HCT116 (cell line): ENCODE measurements at regions not wholly inside any gene's neighbourhood (a gene's known extent, or its start where the extent isn't known, plus 50 kb on each side); places are given as distances from the start of the nearest gene placed in this dataset.

ENCODE experiments used
- ATAC-seq: fragments of 200-7000 bp; cut with Tn5 transposase; 2 replicates; pipeline ENCODE4 v1.9.1; 2020; ENCODE audit warnings: mild to moderate bottlenecking, moderate library complexity
- BruUV-seq: library from RNA; stranded (reverse); fragments of 400-500 nt; replicated peaks from 2 replicates; lab custom pipeline; 2021; lab: Mats Ljungman, UMichigan
- CTCF ChIA-PET: fragments of 300-600 bp; sonication (Branson Sonifier 250); formaldehyde crosslinking; loops from one replicate; lab custom pipeline; 2021; ENCODE audit warnings: antibody characterized with exemption; lab: Charles Lee
- POLR2A ChIA-PET: fragments of 300-600, 350-600 bp; sonication (Branson Sonifier 250); formaldehyde crosslinking; loops from one replicate; lab custom pipeline; 2021; ENCODE audit warnings: antibody characterized with exemption; lab: Charles Lee
- RAD21 ChIA-PET, 2 experiments: fragments of 300-600 bp; sonication (Branson Sonifier 250); formaldehyde crosslinking; loops; one replicate each; lab custom pipeline; 2023; ENCODE audit warnings: low total read pairs in 2 of 2; ENCODE audit not compliant: uncharacterized antibody in 2 of 2, unreplicated experiment in 2 of 2, low non-redundant PET in 1 of 2; lab: Charles Lee
- DNase-seq: peaks from one replicate; pipeline ENCODE4 v3.0.0-alpha.2; 2010; ENCODE audit warnings: low read depth, low spot score
- H2AFZ ChIP-seq: fragments of 200-600 bp; shearing (Covaris generic), sonication (generic); 2 replicates; pipeline ENCODE4 v1.6.1; 2017; ENCODE audit warnings: low read depth, mixed run types, mixed read lengths, antibody characterized with exemption, low read length; ENCODE audit not compliant: poor library complexity, severe bottlenecking
- H3K27ac ChIP-seq: 2 replicates; pipeline ENCODE4 v1.5.1; 2012; ENCODE audit warnings: low read depth, low read length
- H3K27me3 ChIP-seq: fragments of 200-600 bp; sonication (generic); 2 replicates; pipeline ENCODE4 v1.6.1; 2016; ENCODE audit warnings: mixed run types, low read length, mixed read lengths; ENCODE audit not compliant: insufficient read depth
- H3K36me3 ChIP-seq, 2 experiments: fragments of 200-500 bp in 1 of 2; fragments of 200-600 bp in 1 of 2; sonication (Bioruptor generic) in 1 of 2; sonication (generic) in 1 of 2; 2 replicates each; pipeline versions ENCODE4 v1.5.1 to v1.6.1; 2014 to 2016; ENCODE audit warnings: low read length in 2 of 2, inconsistent platforms in 1 of 2, mixed read lengths in 1 of 2, mixed run types in 1 of 2; ENCODE audit not compliant: insufficient read depth in 2 of 2, control insufficient read depth in 1 of 2
- H3K4me1 ChIP-seq, 2 experiments: fragments of 200-600 bp in 1 of 2; sonication (generic) in 1 of 2; 2 replicates each; pipeline versions ENCODE4 v1.5.1 to v1.6.1; 2012 to 2017; ENCODE audit warnings: low read length in 2 of 2, inconsistent platforms in 1 of 2, mild to moderate bottlenecking in 1 of 2, mixed read lengths in 1 of 2, mixed run types in 1 of 2, moderate library complexity in 1 of 2; ENCODE audit not compliant: insufficient read depth in 2 of 2, control insufficient read depth in 1 of 2
- H3K4me2 ChIP-seq: fragments of 200-600 bp; sonication (generic); 2 replicates; pipeline ENCODE4 v1.6.1; 2017; ENCODE audit warnings: mixed run types, low read length, mixed read lengths
- H3K4me3 ChIP-seq, 2 experiments: fragments of 200-600 bp in 1 of 2; sonication (generic) in 1 of 2; replicated peaks in 1 of 2; 2 replicates each; pipeline ENCODE4 v1.5.1; 2011 to 2016; ENCODE audit warnings: low read length in 2 of 2, control low read depth in 1 of 2, low read depth in 1 of 2, mild to moderate bottlenecking in 1 of 2, mixed read lengths in 1 of 2, mixed run types in 1 of 2
- H3K79me2 ChIP-seq: fragments of 200-600 bp; sonication (generic); 2 replicates; pipeline ENCODE4 v1.6.1; 2017; ENCODE audit warnings: mild to moderate bottlenecking, mixed run types, low read length, moderate library complexity, mixed read lengths; ENCODE audit not compliant: insufficient read depth
- H3K9ac ChIP-seq: fragments of 200-600 bp; sonication (generic); 2 replicates; pipeline ENCODE4 v1.6.1; 2016; ENCODE audit warnings: low read length, mixed read lengths
- H3K9me2 ChIP-seq: fragments of 200-600 bp; sonication (generic), shearing (Covaris generic); 2 replicates; pipeline ENCODE4 v1.6.1; 2017; ENCODE audit warnings: mixed run types, mild to moderate bottlenecking, moderate library complexity; ENCODE audit not compliant: insufficient read depth
- H3K9me3 ChIP-seq, 2 experiments: fragments of 200-500 bp in 1 of 2; fragments of 200-600 bp in 1 of 2; sonication (Bioruptor generic) in 1 of 2; sonication (generic) in 1 of 2; 2 replicates each; pipeline ENCODE4 v1.6.1; 2014 to 2017; ENCODE audit warnings: low read length in 2 of 2, mixed read lengths in 2 of 2, inconsistent platforms in 1 of 2, low read depth in 1 of 2, mild to moderate bottlenecking in 1 of 2, mixed run types in 1 of 2, moderate library complexity in 1 of 2; ENCODE audit not compliant: control insufficient read depth in 1 of 2, insufficient read depth in 1 of 2
- H4K20me1 ChIP-seq: fragments of 200-600 bp; sonication (generic), shearing (Covaris generic); 2 replicates; pipeline ENCODE4 v1.6.1; 2017; ENCODE audit warnings: mixed run types, mild to moderate bottlenecking, moderate library complexity; ENCODE audit not compliant: insufficient read depth
- ATF3 ChIP-seq: IDR thresholded peaks from 2 replicates; pipeline ENCODE4 v1.6.1; 2012
- CBX3 ChIP-seq: IDR thresholded peaks from 2 replicates; pipeline ENCODE4 v1.6.1; 2012; ENCODE audit warnings: low read depth
- CEBPB ChIP-seq: IDR thresholded peaks from 2 replicates; pipeline ENCODE4 v1.6.1; 2012; ENCODE audit warnings: low read depth
- CTCF ChIP-seq, 3 experiments: fragments of 200-600 bp in 1 of 3; sonication (generic) in 1 of 3; IDR thresholded peaks in 2 of 3; conservative IDR thresholded peaks in 1 of 3; 2 replicates each; pipeline ENCODE4 v1.5.1; 2012 to 2017; ENCODE audit warnings: low read depth in 2 of 3, low read length in 2 of 3, antibody characterized with exemption in 1 of 3, borderline replicate concordance in 1 of 3, control low read depth in 1 of 3, mild to moderate bottlenecking in 1 of 3, mixed read lengths in 1 of 3, mixed run types in 1 of 3, moderate library complexity in 1 of 3; ENCODE audit not compliant: insufficient read depth in 1 of 3
- EGR1 ChIP-seq: IDR thresholded peaks from 2 replicates; pipeline ENCODE4 v1.6.1; 2012; ENCODE audit warnings: low read depth
- ELF1 ChIP-seq: IDR thresholded peaks from 2 replicates; pipeline ENCODE4 v1.6.1; 2012; ENCODE audit warnings: low read depth, borderline replicate concordance
- EZH2 ChIP-seq: fragments of 200-600 bp; sonication (generic); IDR thresholded peaks from 2 replicates; pipeline ENCODE4 v1.6.1; 2017; ENCODE audit warnings: antibody characterized with exemption, mixed run types
- EZH2phosphoT487 ChIP-seq: fragments of 200-600 bp; IDR thresholded peaks from 2 replicates; pipeline ENCODE4 v1.6.1; 2018; ENCODE audit warnings: antibody characterized with exemption, borderline replicate concordance
- FOSL1 ChIP-seq: IDR thresholded peaks from 2 replicates; pipeline ENCODE4 v1.6.1; 2012; ENCODE audit warnings: low read depth
- JUND ChIP-seq: IDR thresholded peaks from 2 replicates; pipeline ENCODE4 v1.6.1; 2012
- MAX ChIP-seq: IDR thresholded peaks from 2 replicates; pipeline ENCODE4 v1.6.1; 2012
- POLR2AphosphoS5 ChIP-seq: IDR thresholded peaks from 2 replicates; pipeline ENCODE4 v1.6.1; 2011; ENCODE audit warnings: mild to moderate bottlenecking, low read depth, low read length, moderate library complexity
- RAD21 ChIP-seq: IDR thresholded peaks from 2 replicates; pipeline ENCODE4 v1.6.1; 2012; ENCODE audit warnings: low read depth, mild to moderate bottlenecking
- TCF7L2 ChIP-seq: IDR thresholded peaks from 2 replicates; pipeline ENCODE4 v1.7.0; 2011; ENCODE audit warnings: borderline replicate concordance, inconsistent platforms; ENCODE audit not compliant: insufficient read depth, insufficient read length; ENCODE audit errors: extremely low read depth
- YY1 ChIP-seq: IDR thresholded peaks from 2 replicates; pipeline ENCODE4 v1.6.1; 2011; ENCODE audit warnings: low read length, low read depth, moderate library complexity, mild to moderate bottlenecking; ENCODE audit not compliant: insufficient replicate concordance; ENCODE audit errors: extremely low read depth
- ZFX ChIP-seq: fragments of 450-650 bp; IDR thresholded peaks from 2 replicates; pipeline ENCODE4 v1.6.1; 2017
- ZNF274 ChIP-seq: fragments of 200-500 bp; sonication (Bioruptor generic); IDR thresholded peaks from 2 replicates; pipeline ENCODE4 v1.6.1; 2014; ENCODE audit warnings: mild to moderate bottlenecking, low read depth, low read length, inconsistent platforms
- intact Hi-C: fragments of 100-400 bp; cut with micrococcal nuclease; formaldehyde crosslinking; loops from 2 replicates; pipeline ENCODE4 v1.10.0; 2022

GRCh38 chr5:110973510-110973909 is 98.0 kb upstream of the TSLP start:
- H3K9me3 ChIP-seq = no peaks in the 10 kb centered on the region
- no peak overlapping the region for H3K9ac ChIP-seq
- H3K4me3 ChIP-seq = no peak overlapping the region
- ATAC-seq (no peak), DNase-seq (no peak)
- H3K36me3 ChIP-seq = no peaks in the 10 kb centered on the region; a peak in 1 of 4 replicates
- ChIA-PET CTCF (no interaction called here), RAD21 (no interaction called here), POLR2A (no interaction called here)
- H3K27ac ChIP-seq = no peak overlapping the region
- intact Hi-C loops = no loop called here
- BruUV-seq = no TSS peak
- TF ChIP-seq ELF1 (no peak), CBX3 (no peak), MAX (no peak), CTCF (IDR thresholded peaks at IDR 0.05 in 2 of 3, conservative IDR thresholded peaks at IDR 0.05 in 1 of 3; ENCODE audit: borderline replicate concordance in 1 of 3, insufficient read depth in 1 of 3, low read depth in 2 of 3, low read length in 2 of 3) (no peak), EZH2 (no peak), RAD21 (no peak), EGR1 (no peak), ZNF274 (no peak)
- H3K9me2 ChIP-seq = no peaks in the 10 kb centered on the region
- H4K20me1 ChIP-seq = no peaks in the 10 kb centered on the region
- no peaks in the 10 kb centered on the region for H3K27me3 ChIP-seq
- H2AFZ ChIP-seq = no peak overlapping the region
- no peak overlapping the region for H3K4me2 ChIP-seq
- no peaks in the 10 kb centered on the region for H3K4me1 ChIP-seq
- no peaks in the 10 kb centered on the region for H3K79me2 ChIP-seq

GRCh38 chr5:110977915-110978314 is 93.6 kb upstream of the TSLP start:
- Histone ChIP-seq H3K36me3 (no peaks in the 10 kb centered on the region; a peak in 1 of 4 replicates), H3K4me3 (no peak overlapping the region), H3K9me3 (no peaks in the 10 kb centered on the region), H3K27ac (no peak overlapping the region), H2AFZ (no peak overlapping the region), H3K9me2 (no peaks in the 10 kb centered on the region), H3K9ac (no peak overlapping the region), H3K27me3 (no peaks in the 10 kb centered on the region), H4K20me1 (no peaks in the 10 kb centered on the region), H3K79me2 (no peaks in the 10 kb centered on the region), H3K4me2 (no peak overlapping the region), H3K4me1 (no peaks in the 10 kb centered on the region)
- POLR2A ChIA-PET = no interaction called here
- intact Hi-C loops = no loop called here
- ATAC-seq (no peak), DNase-seq (no peak)
- no TSS peak for BruUV-seq
- RAD21 ChIA-PET = no interaction called here
- CTCF ChIA-PET = no interaction called here
- no peak for TF ChIP-seq ELF1
- no peak for TF ChIP-seq FOSL1
- no peak for TF ChIP-seq TCF7L2
- TF ChIP-seq JUND = no peak
- no peak for TF ChIP-seq CEBPB
- TF ChIP-seq EZH2phosphoT487 = no peak
- TF ChIP-seq ZNF274 = no peak
- no peak for TF ChIP-seq YY1
- TF ChIP-seq POLR2AphosphoS5 = no peak
- TF ChIP-seq CTCF (IDR thresholded peaks at IDR 0.05 in 2 of 3, conservative IDR thresholded peaks at IDR 0.05 in 1 of 3; ENCODE audit: borderline replicate concordance in 1 of 3, insufficient read depth in 1 of 3, low read depth in 2 of 3, low read length in 2 of 3) = no peak
- TF ChIP-seq ATF3 = no peak
- no peak for TF ChIP-seq ZFX
- no peak for TF ChIP-seq EZH2
- TF ChIP-seq MAX = no peak
